ENCODE measurements at regions not wholly inside any gene's neighbourhood (a gene's known extent, or its start where the extent isn't known, plus 50 kb on each side); places are given as distances from the start of the nearest gene placed in this dataset.

DNA sequence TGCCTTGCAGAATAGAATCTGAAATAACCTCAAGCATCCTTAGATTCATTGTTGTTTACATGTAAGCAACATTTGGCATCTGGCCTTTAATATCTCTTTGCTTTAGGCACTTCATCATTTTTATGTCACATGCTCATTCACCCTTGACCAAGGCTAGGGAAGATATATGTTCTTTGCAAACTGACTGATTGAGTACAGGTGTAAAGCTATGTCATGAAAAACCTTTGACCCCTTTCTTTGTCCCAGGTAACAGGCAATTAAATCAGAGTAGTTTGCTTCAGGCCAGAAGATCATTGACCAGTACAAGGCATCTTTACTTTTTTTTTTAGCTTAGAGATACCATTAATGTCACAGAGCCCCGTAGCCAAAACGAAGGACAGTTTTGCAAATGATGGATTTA, 520.6 kb downstream of the STK39 start:
- Histone ChIP-seq H2AFZ (ENCODE audit: control insufficient read depth, low read length) (no peak overlapping the region), H3K27ac (ENCODE audit: control insufficient read depth, insufficient read depth, low read length) (no peak overlapping the region), H3K4me2 (ENCODE audit: control insufficient read depth, extremely low read depth, insufficient read depth, low read depth, low read length) (no peak overlapping the region), H3K9ac (ENCODE audit: control insufficient read depth, extremely low read depth, insufficient read depth, low read length) (no peak overlapping the region), H3K4me3 (ENCODE audit: control insufficient read depth in 2 of 3, extremely low read depth in 1 of 3, insufficient read depth in 2 of 3, low read depth in 1 of 3, low read length in 3 of 3) (no peak overlapping the region), H3K27me3 (ENCODE audit: control insufficient read depth, extremely low read depth, insufficient read depth, low read length) (no peaks in the 10 kb centered on the region), H3K36me3 (ENCODE audit: control insufficient read depth in 2 of 2, extremely low read depth in 1 of 2, insufficient read depth in 2 of 2, low read length in 2 of 2) (no peaks in the 10 kb centered on the region), H4K20me1 (ENCODE audit: control insufficient read depth, extremely low read depth, insufficient read depth, low read length) (no peaks in the 10 kb centered on the region), H3K9me1 (ENCODE audit: control insufficient read depth, extremely low read depth, insufficient read depth, low read length) (no peaks in the 10 kb centered on the region), H3K9me3 (ENCODE audit: control insufficient read depth, low read depth, low read length) (no peaks in the 10 kb centered on the region), H3K79me2 (ENCODE audit: control insufficient read depth, insufficient read depth, low read length) (no peaks in the 10 kb centered on the region), H3K4me1 (ENCODE audit: control insufficient read depth, extremely low read depth, insufficient read depth, low read length) (no peaks in the 10 kb centered on the region)
- DNase-seq (ENCODE audit: low read depth, low spot score) (no peak), FAIRE-seq (no peak)
- TF ChIP-seq, protein P1, sequence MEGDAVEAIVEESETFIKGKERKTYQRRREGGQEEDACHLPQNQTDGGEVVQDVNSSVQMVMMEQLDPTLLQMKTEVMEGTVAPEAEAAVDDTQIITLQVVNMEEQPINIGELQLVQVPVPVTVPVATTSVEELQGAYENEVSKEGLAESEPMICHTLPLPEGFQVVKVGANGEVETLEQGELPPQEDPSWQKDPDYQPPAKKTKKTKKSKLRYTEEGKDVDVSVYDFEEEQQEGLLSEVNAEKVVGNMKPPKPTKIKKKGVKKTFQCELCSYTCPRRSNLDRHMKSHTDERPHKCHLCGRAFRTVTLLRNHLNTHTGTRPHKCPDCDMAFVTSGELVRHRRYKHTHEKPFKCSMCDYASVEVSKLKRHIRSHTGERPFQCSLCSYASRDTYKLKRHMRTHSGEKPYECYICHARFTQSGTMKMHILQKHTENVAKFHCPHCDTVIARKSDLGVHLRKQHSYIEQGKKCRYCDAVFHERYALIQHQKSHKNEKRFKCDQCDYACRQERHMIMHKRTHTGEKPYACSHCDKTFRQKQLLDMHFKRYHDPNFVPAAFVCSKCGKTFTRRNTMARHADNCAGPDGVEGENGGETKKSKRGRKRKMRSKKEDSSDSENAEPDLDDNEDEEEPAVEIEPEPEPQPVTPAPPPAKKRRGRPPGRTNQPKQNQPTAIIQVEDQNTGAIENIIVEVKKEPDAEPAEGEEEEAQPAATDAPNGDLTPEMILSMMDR (optimal IDR thresholded peaks at IDR 0.05 in 1 of 3, IDR thresholded peaks at IDR 0.05 in 1 of 3, conservative IDR thresholded peaks at IDR 0.05 in 1 of 3; ENCODE audit: extremely low read depth in 1 of 3, insufficient read depth in 2 of 3, low read length in 3 of 3): no peak
- no peak for TF ChIP-seq EZH2 (IDR thresholded peaks at IDR 0.05; ENCODE audit: low read length)
- dilution Hi-C loops (cut with MboI; ENCODE audit: extremely low pct_ligation_motif_present, low sequenced_read_pairs): loop anchor here (10.0 kb wide), 1 partner anchor 72 kb away; no protein-coding TSS in a partner anchor

GRCh38 chr2:167721593-167721992, 525.8 kb downstream of the STK39 start:
- H3K36me3 ChIP-seq (ENCODE audit: control insufficient read depth in 2 of 2, extremely low read depth in 1 of 2, insufficient read depth in 2 of 2, low read length in 2 of 2): no peaks in the 10 kb centered on the region
- H3K27ac ChIP-seq (ENCODE audit: control insufficient read depth, insufficient read depth, low read length): no peak overlapping the region
- H2AFZ ChIP-seq (ENCODE audit: control insufficient read depth, low read length): no peak overlapping the region
- H3K4me2 ChIP-seq (ENCODE audit: control insufficient read depth, extremely low read depth, insufficient read depth, low read depth, low read length): no peak overlapping the region
- H3K9me1 ChIP-seq (ENCODE audit: control insufficient read depth, extremely low read depth, insufficient read depth, low read length): no peaks in the 10 kb centered on the region
- dilution Hi-C loops (cut with MboI; ENCODE audit: extremely low pct_ligation_motif_present, low sequenced_read_pairs): loop anchor here (10.0 kb wide), 1 partner anchor 67 kb away; no protein-coding TSS in a partner anchor
- no peak overlapping the region for H3K4me3 ChIP-seq (ENCODE audit: control insufficient read depth in 2 of 3, extremely low read depth in 1 of 3, insufficient read depth in 2 of 3, low read depth in 1 of 3, low read length in 3 of 3)
- H3K9me3 ChIP-seq (ENCODE audit: control insufficient read depth, low read depth, low read length): no peaks in the 10 kb centered on the region
- DNase-seq (ENCODE audit: low read depth, low spot score): no peak
- FAIRE-seq: no peak
- no peak for TF ChIP-seq EZH2 (IDR thresholded peaks at IDR 0.05; ENCODE audit: low read length)
- TF ChIP-seq, protein P1 (optimal IDR thresholded peaks at IDR 0.05 in 1 of 3, IDR thresholded peaks at IDR 0.05 in 1 of 3, conservative IDR thresholded peaks at IDR 0.05 in 1 of 3; ENCODE audit: extremely low read depth in 1 of 3, insufficient read depth in 2 of 3, low read length in 3 of 3): no peak
- H3K9ac ChIP-seq (ENCODE audit: control insufficient read depth, extremely low read depth, insufficient read depth, low read length): no peak overlapping the region
- no peaks in the 10 kb centered on the region for H4K20me1 ChIP-seq (ENCODE audit: control insufficient read depth, extremely low read depth, insufficient read depth, low read length)
- no peaks in the 10 kb centered on the region for H3K4me1 ChIP-seq (ENCODE audit: control insufficient read depth, extremely low read depth, insufficient read depth, low read length)
- H3K27me3 ChIP-seq (ENCODE audit: control insufficient read depth, extremely low read depth, insufficient read depth, low read length): no peaks in the 10 kb centered on the region
- H3K79me2 ChIP-seq (ENCODE audit: control insufficient read depth, insufficient read depth, low read length): no peaks in the 10 kb centered on the region

All from keratinocyte (primary cell).